T-cell (primary cell): ENCODE measurements at regions not wholly inside any gene's neighbourhood (a gene's known extent, or its start where the extent isn't known, plus 50 kb on each side); places are given as distances from the start of the nearest gene placed in this dataset.

Source experiments
- ATAC-seq, 4 experiments: fragments of 200-7000 bp in 3 of 4; fragments of 150-1000 bp in 1 of 4; cut with Tn5 transposase; replicated peaks in 1 of 4; 1 replicate in 3 of 4; 2 replicates in 1 of 4; pipeline ENCODE4 v1.10.0; 2021; ENCODE audit warnings: moderate library complexity in 3 of 4, mild to moderate bottlenecking in 2 of 4, moderate number of reproducible peaks in 1 of 4
- CTCF ChIA-PET, 2 donors: fragments of 300-600 bp; sonication (Branson Sonifier 250); formaldehyde crosslinking; loops; one replicate each; lab custom pipeline; 2022; ENCODE audit warnings: antibody characterized with exemption in 2 of 2; lab: Charles Lee
- POLR2A ChIA-PET, 2 donors: fragments of 300-600 bp; sonication (Branson Sonifier 250); formaldehyde crosslinking; loops; one replicate each; lab custom pipeline; 2022; ENCODE audit warnings: antibody characterized with exemption in 2 of 2; lab: Charles Lee
- DNase-seq, 35 experiments: peaks; one replicate each; pipeline versions ENCODE4 v3.0.0 to v3.0.0-alpha.2; 2013 to 2023
- H3K27ac ChIP-seq: one replicate; pipeline ENCODE4 v1.5.1; 2013; ENCODE audit warnings: low read length
- H3K27me3 ChIP-seq, 2 experiments: replicated peaks in 1 of 2; 1 replicate in 1 of 2; 2 replicates in 1 of 2; pipeline versions ENCODE4 v1.6.1 to v1.7.0; 2013; ENCODE audit warnings: low read length in 1 of 2, mixed read lengths in 1 of 2; ENCODE audit not compliant: control insufficient read depth in 2 of 2, insufficient read depth in 2 of 2; ENCODE audit errors: extremely low read depth in 1 of 2
- H3K36me3 ChIP-seq, 2 donors: 1 replicate in 1 of 2; 2 replicates in 1 of 2; pipeline versions ENCODE4 v1.6.1 to v1.7.0; 2013; ENCODE audit warnings: low read length in 1 of 2; ENCODE audit not compliant: control insufficient read depth in 2 of 2, insufficient read depth in 1 of 2; ENCODE audit errors: extremely low read depth in 1 of 2
- H3K4me1 ChIP-seq, 2 experiments: 1 replicate in 1 of 2; 2 replicates in 1 of 2; pipeline versions ENCODE4 v1.6.1 to v1.7.0; 2013; ENCODE audit warnings: low read length in 2 of 2, mixed read lengths in 1 of 2; ENCODE audit not compliant: insufficient read depth in 2 of 2, control insufficient read depth in 1 of 2; ENCODE audit errors: extremely low read depth in 1 of 2
- H3K4me3 ChIP-seq, 2 donors: 1 replicate in 1 of 2; 2 replicates in 1 of 2; pipeline versions ENCODE4 v1.5.1 to v1.7.0; 2013; ENCODE audit warnings: mild to moderate bottlenecking in 2 of 2, low read length in 1 of 2, moderate library complexity in 1 of 2; ENCODE audit not compliant: control insufficient read depth in 1 of 2; ENCODE audit errors: extremely low read depth in 1 of 2
- H3K9me3 ChIP-seq: 2 replicates; pipeline ENCODE4 v1.7.0; 2013
- H3K27ac Mint-ChIP-seq, 2 donors: one replicate each; pipeline ENCODE4 v1.8.0; 2020 to 2021; ENCODE audit warnings: mild to moderate bottlenecking in 2 of 2, mixed read lengths in 2 of 2
- H3K27me3 Mint-ChIP-seq, 2 donors: one replicate each; pipeline ENCODE4 v1.8.0; 2021 to 2022; ENCODE audit warnings: mixed read lengths in 2 of 2
- H3K36me3 Mint-ChIP-seq: one replicate; pipeline ENCODE4 v1.8.0; 2021; ENCODE audit warnings: mixed read lengths
- H3K4me1 Mint-ChIP-seq, 3 donors: one replicate each; pipeline ENCODE4 v1.8.0; 2020 to 2022; ENCODE audit warnings: mixed read lengths in 3 of 3, mild to moderate bottlenecking in 1 of 3
- H3K4me3 Mint-ChIP-seq, 3 donors: one replicate each; pipeline ENCODE4 v1.8.0; 2020 to 2022; ENCODE audit warnings: mild to moderate bottlenecking in 3 of 3, mixed read lengths in 3 of 3, moderate library complexity in 3 of 3
- H3K9me3 Mint-ChIP-seq, 3 donors: one replicate each; pipeline ENCODE4 v1.8.0; 2020 to 2022; ENCODE audit warnings: mixed read lengths in 3 of 3
- WGBS: methylation state at CpG from one replicate; pipeline ENCODE4 v1.1.5; 2013; ENCODE audit warnings: missing lambda C conversion rate; ENCODE audit not compliant: insufficient coverage; 5-methylcytosine and 5-hydroxymethylcytosine counted together

DNA sequence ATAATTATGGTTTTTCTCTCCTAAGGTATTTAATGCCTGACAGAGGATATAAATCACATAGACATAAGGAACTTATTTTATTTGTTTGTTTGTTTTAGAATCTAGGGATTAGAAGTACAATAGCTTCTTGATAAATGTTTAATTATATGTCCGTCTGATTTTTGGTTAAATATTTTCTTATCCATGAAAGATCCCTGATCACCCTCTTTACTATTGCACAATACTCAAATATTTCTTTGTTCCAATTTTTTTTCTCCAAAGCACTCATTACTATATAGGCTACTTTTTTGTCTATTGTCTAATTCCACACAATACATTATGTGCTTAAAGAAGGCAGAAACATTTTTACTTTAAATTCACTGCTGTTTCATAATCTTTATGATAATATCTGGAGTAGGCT, 875.8 kb downstream of the TDRD15 start:
- no peaks in the 10 kb centered on the region for H3K27me3 ChIP-seq
- no peak overlapping the region for H3K27ac ChIP-seq
- ChIA-PET POLR2A (no interaction called here), CTCF (no interaction called here)
- no peak for DNase-seq
- H3K36me3 Mint-ChIP-seq = no peaks in the 10 kb centered on the region
- no peak overlapping the region for H3K4me3 ChIP-seq
- no peaks in the 10 kb centered on the region for H3K4me1 ChIP-seq
- no peaks in the 10 kb centered on the region for H3K4me1 Mint-ChIP-seq
- H3K36me3 ChIP-seq = no peaks in the 10 kb centered on the region
- no peaks in the 10 kb centered on the region for H3K27me3 Mint-ChIP-seq
- no peak overlapping the region for H3K27ac Mint-ChIP-seq
- no peak overlapping the region for H3K4me3 Mint-ChIP-seq
- H3K9me3 Mint-ChIP-seq = peaks cover 6 to 40% (median 21%) of the 10 kb centered on the region in 3 donors
- no CpG with 5 or more reads among the region's 1 CpG for WGBS
- no peaks in the 10 kb centered on the region for H3K9me3 ChIP-seq
- ATAC-seq = no peak

DNA sequence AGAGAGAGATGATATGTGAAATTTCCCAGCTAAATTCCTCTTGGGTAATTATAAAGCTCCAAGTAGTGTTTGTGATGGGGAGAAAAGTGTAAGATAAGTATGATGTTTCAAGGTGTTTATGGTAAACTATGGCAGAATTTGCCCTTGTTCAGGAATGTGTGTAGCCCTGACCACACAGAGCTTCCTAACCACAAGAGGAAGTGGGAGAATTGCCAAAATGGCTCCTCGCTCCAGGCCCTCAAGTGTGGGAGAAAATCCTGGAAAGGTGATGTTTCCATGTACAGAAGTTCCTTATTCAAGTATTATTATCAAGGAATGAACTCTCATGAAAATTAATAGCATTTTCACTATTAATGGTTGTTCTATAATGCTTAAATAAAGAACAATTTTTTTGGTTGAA, 878.3 kb downstream of the TDRD15 start:
- Histone ChIP-seq H3K36me3 (no peaks in the 10 kb centered on the region), H3K27me3 (no peaks in the 10 kb centered on the region), H3K9me3 (no peaks in the 10 kb centered on the region), H3K4me3 (no peak overlapping the region), H3K4me1 (no peaks in the 10 kb centered on the region), H3K27ac (no peak overlapping the region)
- Mint-ChIP-seq H3K27ac (no peak overlapping the region), H3K4me3 (no peak overlapping the region), H3K36me3 (no peaks in the 10 kb centered on the region), H3K4me1 (no peaks in the 10 kb centered on the region), H3K9me3 (peaks cover 10 to 33% (median 21%) of the 10 kb centered on the region in 3 donors), H3K27me3 (no peaks in the 10 kb centered on the region)
- DNase-seq (no peak), ATAC-seq (no peak)
- POLR2A ChIA-PET = no interaction called here
- no CpG with 5 or more reads among the region's 1 CpG for WGBS
- CTCF ChIA-PET = interaction anchor here in 1 of 2 donors (0.6 kb wide), 1 partner anchor 29 kb away, joined by 9 read pairs; no protein-coding TSS in a partner anchor

GRCh38 chr2:22003270-22003669, 879.5 kb downstream of the TDRD15 start:
- Histone ChIP-seq H3K4me3 (no peak overlapping the region), H3K9me3 (no peaks in the 10 kb centered on the region), H3K4me1 (no peaks in the 10 kb centered on the region), H3K27me3 (no peaks in the 10 kb centered on the region), H3K27ac (no peak overlapping the region), H3K36me3 (no peaks in the 10 kb centered on the region)
- POLR2A ChIA-PET = no interaction called here
- Mint-ChIP-seq H3K27me3 (no peaks in the 10 kb centered on the region), H3K4me1 (no peaks in the 10 kb centered on the region), H3K9me3 (peaks cover 6 to 33% (median 18%) of the 10 kb centered on the region in 3 donors), H3K36me3 (no peaks in the 10 kb centered on the region), H3K4me3 (no peak overlapping the region), H3K27ac (no peak overlapping the region)
- DNase-seq = no peak
- no CpG with 5 or more reads among the region's 3 CpGs for WGBS
- CTCF ChIA-PET = no interaction called here
- ATAC-seq = no peak

GRCh38 chr2:22011048-22011447, 887.3 kb downstream of the TDRD15 start:
- DNase-seq = no peak

GRCh38 chr2:22020091-22020742, 896.4 kb downstream of the TDRD15 start:
- H3K4me3 ChIP-seq = no peak overlapping the region
- 87% methylated on average over 3 of the region's 6 CpGs for WGBS
- H3K9me3 Mint-ChIP-seq = peaks cover 4 to 8% (median 7%) of the 10 kb centered on the region in 3 donors
- ChIA-PET POLR2A (no interaction called here), CTCF (no interaction called here)
- H3K27me3 Mint-ChIP-seq = no peaks in the 10 kb centered on the region
- H3K36me3 Mint-ChIP-seq = no peaks in the 10 kb centered on the region
- H3K4me1 Mint-ChIP-seq = no peaks in the 10 kb centered on the region
- H3K4me1 ChIP-seq = no peaks in the 10 kb centered on the region
- H3K36me3 ChIP-seq = no peaks in the 10 kb centered on the region
- H3K27ac ChIP-seq = no peak overlapping the region
- no peaks in the 10 kb centered on the region for H3K27me3 ChIP-seq
- H3K4me3 Mint-ChIP-seq = no peak overlapping the region
- DNase-seq (no peak), ATAC-seq (no peak)
- no peak overlapping the region for H3K27ac Mint-ChIP-seq
- peaks cover 2% of the 10 kb centered on the region for H3K9me3 ChIP-seq

More at GRCh38 chr2:22011048-22011447, 887.3 kb downstream of the TDRD15 start:
- no peaks in the 10 kb centered on the region for H3K27me3 ChIP-seq
- no peaks in the 10 kb centered on the region for H3K27me3 Mint-ChIP-seq
- no peaks in the 10 kb centered on the region for H3K4me1 Mint-ChIP-seq
- no peaks in the 10 kb centered on the region for H3K36me3 Mint-ChIP-seq
- ChIA-PET CTCF (no interaction called here), POLR2A (no interaction called here)
- peaks cover 8 to 28% (median 21%) of the 10 kb centered on the region in 3 donors for H3K9me3 Mint-ChIP-seq
- no peaks in the 10 kb centered on the region for H3K4me1 ChIP-seq
- H3K4me3 ChIP-seq = no peak overlapping the region
- WGBS = no CpG with 5 or more reads among the region's 1 CpG
- H3K36me3 ChIP-seq = no peaks in the 10 kb centered on the region
- no peaks in the 10 kb centered on the region for H3K9me3 ChIP-seq
- ATAC-seq = no peak
- no peak overlapping the region for H3K27ac Mint-ChIP-seq
- H3K27ac ChIP-seq = no peak overlapping the region
- no peak overlapping the region for H3K4me3 Mint-ChIP-seq

GRCh38 chr2:22027345-22028005, 903.7 kb downstream of the TDRD15 start:
- ATAC-seq (no peak), DNase-seq (no peak)
- no peak overlapping the region for H3K27ac ChIP-seq
- H3K9me3 ChIP-seq = no peaks in the 10 kb centered on the region
- ChIA-PET CTCF (no interaction called here), POLR2A (interaction anchor here in 1 of 2 donors (0.6 kb wide), 1 partner anchor 22 kb away, joined by 4 read pairs; no protein-coding TSS in a partner anchor)
- Mint-ChIP-seq H3K36me3 (no peaks in the 10 kb centered on the region), H3K4me1 (no peaks in the 10 kb centered on the region), H3K9me3 (peaks cover 0 to 6% (median 3%) of the 10 kb centered on the region in 3 donors), H3K27me3 (no peaks in the 10 kb centered on the region), H3K4me3 (no peak overlapping the region), H3K27ac (no peak overlapping the region)
- no peaks in the 10 kb centered on the region for H3K36me3 ChIP-seq
- no peak overlapping the region for H3K4me3 ChIP-seq
- H3K27me3 ChIP-seq = no peaks in the 10 kb centered on the region
- H3K4me1 ChIP-seq = no peaks in the 10 kb centered on the region
- no CpG with 5 or more reads among the region's 2 CpGs for WGBS
